IMR-90 (cell line): ENCODE measurements at regions not wholly inside any gene's neighbourhood (a gene's known extent, or its start where the extent isn't known, plus 50 kb on each side); places are given as distances from the start of the nearest gene placed in this dataset.

ENCODE experiments used
- ATAC-seq: fragments of 200-7000 bp; cut with Tn5 transposase; 2 replicates; pipeline ENCODE4 v1.9.1; 2020; ENCODE audit warnings: low read depth, mild to moderate bottlenecking, moderate library complexity
- BruUV-seq: library from RNA; stranded (reverse); fragments of 400-500 nt; replicated peaks from 2 replicates; lab custom pipeline; 2021; lab: Mats Ljungman, UMichigan
- CTCF ChIA-PET: fragments of 300-600 bp; formaldehyde crosslinking; extraction: SDS; loops from one replicate; lab custom pipeline; 2021; ENCODE audit warnings: antibody characterized with exemption; lab: Yijun Ruan, JAX
- POLR2A ChIA-PET: fragments of 300-600 bp; sonication (Branson Sonifier 250); formaldehyde crosslinking; loops from one replicate; lab custom pipeline; 2022; ENCODE audit warnings: antibody characterized with exemption; ENCODE audit not compliant: unreplicated experiment; lab: Charles Lee
- DNase-seq: peaks from one replicate; pipeline ENCODE4 v3.0.0; 2013
- H2AFZ ChIP-seq: replicated peaks from 2 replicates; pipeline ENCODE3; 2013; ENCODE audit warnings: low read length, mild to moderate bottlenecking; ENCODE audit not compliant: poor library complexity
- H2AK5ac ChIP-seq: 2 replicates; pipeline ENCODE4 v1.6.1; 2013; ENCODE audit warnings: low read depth, low read length, inconsistent platforms
- H2AK9ac ChIP-seq: replicated peaks from 2 replicates; pipeline ENCODE3; 2013; ENCODE audit warnings: mild to moderate bottlenecking, low read depth, low read length, moderate library complexity; ENCODE audit not compliant: poor library complexity
- H2BK120ac ChIP-seq: 2 replicates; pipeline ENCODE4 v1.6.1; 2013; ENCODE audit warnings: low read depth, low read length, inconsistent platforms
- H2BK15ac ChIP-seq: 3 replicates; pipeline ENCODE4 v1.6.1; 2013; ENCODE audit warnings: low read depth, low read length, inconsistent platforms
- H2BK20ac ChIP-seq: 2 replicates; pipeline ENCODE4 v1.6.1; 2013; ENCODE audit warnings: low read depth, mild to moderate bottlenecking, inconsistent platforms, low read length, moderate library complexity
- H2BK5ac ChIP-seq: 2 replicates; pipeline ENCODE4 v1.6.1; 2013; ENCODE audit warnings: mild to moderate bottlenecking, low read depth, low read length, inconsistent platforms; ENCODE audit not compliant: poor library complexity, severe bottlenecking
- H3K14ac ChIP-seq: replicated peaks from 2 replicates; pipeline ENCODE4 v1.6.1; 2013; ENCODE audit warnings: low read depth, low read length, inconsistent platforms
- H3K18ac ChIP-seq: 2 replicates; pipeline ENCODE4 v1.6.1; 2013; ENCODE audit warnings: low read depth, low read length, control low read depth
- H3K23ac ChIP-seq: 2 replicates; pipeline ENCODE4 v1.6.1; 2013; ENCODE audit warnings: low read depth, low read length, inconsistent platforms
- H3K27ac ChIP-seq: 2 replicates; pipeline ENCODE4 v1.5.1; 2013; ENCODE audit warnings: mild to moderate bottlenecking, control low read depth, low read length; ENCODE audit not compliant: insufficient read depth
- H3K27me3 ChIP-seq: 2 replicates; pipeline ENCODE4 v1.6.1; 2013; ENCODE audit warnings: low read length; ENCODE audit not compliant: control insufficient read depth, insufficient read depth
- H3K36me3 ChIP-seq: 2 replicates; pipeline ENCODE4 v1.6.1; 2013; ENCODE audit warnings: low read length, mixed read lengths; ENCODE audit not compliant: control insufficient read depth, insufficient read depth
- H3K4ac ChIP-seq: 2 replicates; pipeline ENCODE4 v1.6.1; 2013; ENCODE audit warnings: low read depth, low read length, inconsistent platforms
- H3K4me1 ChIP-seq: 2 replicates; pipeline ENCODE4 v1.6.1; 2013; ENCODE audit warnings: low read length, mixed read lengths; ENCODE audit not compliant: control insufficient read depth, insufficient read depth
- H3K4me2 ChIP-seq: 2 replicates; pipeline ENCODE4 v1.6.1; 2013; ENCODE audit warnings: low read depth, mild to moderate bottlenecking, control low read depth, low read length, moderate library complexity
- H3K4me3 ChIP-seq: 2 replicates; pipeline ENCODE4 v1.5.1; 2013; ENCODE audit warnings: low read depth, mild to moderate bottlenecking, control low read depth, low read length, moderate library complexity; ENCODE audit not compliant: insufficient read depth
- H3K56ac ChIP-seq: 2 replicates; pipeline ENCODE4 v1.6.1; 2013; ENCODE audit warnings: low read length, inconsistent platforms; ENCODE audit not compliant: insufficient read depth; ENCODE audit errors: extremely low read depth
- H3K79me1 ChIP-seq, 2 experiments: 2 replicates each; pipeline ENCODE4 v1.6.1; 2013; ENCODE audit warnings: low read length in 2 of 2, inconsistent platforms in 1 of 2, low read depth in 1 of 2
- H3K9ac ChIP-seq: 2 replicates; pipeline ENCODE4 v1.6.1; 2013; ENCODE audit warnings: low read depth, low read length, control low read depth
- H3K9me1 ChIP-seq: 2 replicates; pipeline ENCODE4 v1.6.1; 2013; ENCODE audit warnings: low read length, inconsistent platforms; ENCODE audit not compliant: insufficient read depth
- H3K9me3 ChIP-seq: 2 replicates; pipeline ENCODE4 v1.6.1; 2013; ENCODE audit warnings: low read length; ENCODE audit not compliant: control insufficient read depth, insufficient read depth
- H4K20me1 ChIP-seq: 2 replicates; pipeline ENCODE4 v1.6.1; 2013; ENCODE audit warnings: low read length, inconsistent platforms; ENCODE audit not compliant: insufficient read depth
- H4K5ac ChIP-seq: 2 replicates; pipeline ENCODE4 v1.6.1; 2013; ENCODE audit warnings: mild to moderate bottlenecking, low read depth, low read length, control low read depth
- H4K8ac ChIP-seq, 2 experiments: 2 replicates each; pipeline ENCODE4 v1.6.1; 2013; ENCODE audit warnings: low read depth in 2 of 2, low read length in 2 of 2, control low read depth in 1 of 2, inconsistent platforms in 1 of 2
- H4K91ac ChIP-seq: 2 replicates; pipeline ENCODE4 v1.6.1; 2013; ENCODE audit warnings: low read depth, low read length, inconsistent platforms; ENCODE audit not compliant: insufficient read depth
- CHD1 ChIP-seq: IDR thresholded peaks from 2 replicates; pipeline ENCODE4 v1.6.1; 2012; ENCODE audit warnings: low read depth, low read length, improper control_type of control experiment
- RCOR1 ChIP-seq: IDR thresholded peaks from 2 replicates; pipeline ENCODE4 v1.6.1; 2012; ENCODE audit warnings: mild to moderate bottlenecking, low read length, improper control_type of control experiment; ENCODE audit not compliant: insufficient replicate concordance
- USF2 ChIP-seq: fragments of 150-350 bp; IDR thresholded peaks from 2 replicates; pipeline ENCODE4 v1.6.1; 2017; ENCODE audit warnings: mild to moderate bottlenecking, antibody characterized with exemption, low read length, low read depth
- dilution Hi-C: fragments of 300-500 bp; cut with HindIII; formaldehyde crosslinking; loops from one replicate; pipeline ENCODE4 v1.14.3; 2018; ENCODE audit warnings: low sequenced_read_pairs; ENCODE audit not compliant: unreplicated experiment
- in situ Hi-C: fragments of 300-500 bp; cut with MboI; formaldehyde crosslinking; loops from 3 replicates; pipeline ENCODE4 v1.14.3; 2019; ENCODE audit warnings: low sequenced_read_pairs, inconsistent platforms, mixed read lengths
- intact Hi-C: fragments of 100-400 bp; cut with micrococcal nuclease; formaldehyde crosslinking; loops from 2 replicates; pipeline ENCODE4 v1.10.0; 2022

- H2BK120ac ChIP-seq = no peak overlapping the region
- no peak overlapping the region for H3K56ac ChIP-seq
- no TSS peak for BruUV-seq
- no peak for ATAC-seq
- H2BK20ac ChIP-seq = no peak overlapping the region
- H3K79me1 ChIP-seq = no peaks in the 10 kb centered on the region
- no peak overlapping the region for H3K4me2 ChIP-seq
- no peak overlapping the region for H2AK5ac ChIP-seq
- in situ Hi-C loops (no loop called here), intact Hi-C loops (no loop called here), dilution Hi-C loops (no loop called here)
- H4K5ac ChIP-seq = no peak overlapping the region
- ChIA-PET POLR2A (no interaction called here), CTCF (no interaction called here)
- H3K14ac ChIP-seq = no peak overlapping the region
- H3K27me3 ChIP-seq = no peaks in the 10 kb centered on the region
- no peaks in the 10 kb centered on the region for H3K9me1 ChIP-seq
- no peak overlapping the region for H3K18ac ChIP-seq
- no peak overlapping the region for H2BK15ac ChIP-seq
- H3K27ac ChIP-seq = no peak overlapping the region
- H3K9me3 ChIP-seq = no peaks in the 10 kb centered on the region
- no peak overlapping the region for H2AK9ac ChIP-seq
- no peak overlapping the region for H3K4ac ChIP-seq
- no peaks in the 10 kb centered on the region for H4K20me1 ChIP-seq
- TF ChIP-seq USF2 (no peak), CHD1 (no peak), RCOR1 (no peak)
- H3K36me3 ChIP-seq = no peaks in the 10 kb centered on the region
- H2AFZ ChIP-seq = no peak overlapping the region
- H4K8ac ChIP-seq = no peak overlapping the region
- H3K4me1 ChIP-seq = no peaks in the 10 kb centered on the region
- no peak overlapping the region for H3K4me3 ChIP-seq
- no peak for DNase-seq
- no peak overlapping the region for H2BK5ac ChIP-seq
- no peak overlapping the region for H4K91ac ChIP-seq
- no peak overlapping the region for H3K9ac ChIP-seq
- no peak overlapping the region for H3K23ac ChIP-seq
Observed at GRCh38 chrX:94850811-94851210, 1176.8 kb downstream of the FAM133A start.
